ENCODE measurements at regions not wholly inside any gene's neighbourhood (a gene's known extent, or its start where the extent isn't known, plus 50 kb on each side); places are given as distances from the start of the nearest gene placed in this dataset.

GRCh38 chr4:33873791-33874190 is 2370.5 kb downstream of the ARAP2 start:
- TF ChIP-seq CTCF (conservative IDR thresholded peaks at IDR 0.05; ENCODE audit: low read length) = no peak
- TF ChIP-seq EZH2phosphoT487 (IDR thresholded peaks at IDR 0.05; ENCODE audit: borderline replicate concordance) = no peak

Measured in Loucy (cell line).